GM21381 (cell line): ENCODE measurements at regions not wholly inside any gene's neighbourhood (a gene's known extent, or its start where the extent isn't known, plus 50 kb on each side); places are given as distances from the start of the nearest gene placed in this dataset.
"Not testable (repeated sequence)": the region's sequence is repeated elsewhere in the genome, so short reads cannot be mapped to it uniquely, and the experiment has no call there.

ENCODE experiments used
- ATAC-seq: cut with Tn5 transposase; IDR thresholded peaks from one replicate; pipeline ENCODE4 v1.9.1; 2021; ENCODE audit warnings: mild to moderate bottlenecking, moderate library complexity; ENCODE audit not compliant: unreplicated experiment

GRCh38 chr5:86671536-86671935 lies 53.8 kb downstream of the COX7C start:
- ATAC-seq: no peak

- ATAC-seq: no peak
These were observed 56.3 kb downstream of the COX7C start for GRCh38 chr5:86674069-86674468.

GRCh38 chr5:86675311-86675710 lies 57.6 kb downstream of the COX7C start:
- no peak for ATAC-seq

GRCh38 chr5:86679529-86679928 lies 61.8 kb downstream of the COX7C start:
- ATAC-seq: peak; percentile 69

GRCh38 chr5:86679949-86680348 lies 62.2 kb downstream of the COX7C start:
- ATAC-seq: no peak

GRCh38 chr5:86684222-86684621 lies 66.5 kb downstream of the COX7C start:
- ATAC-seq: no peak

GRCh38 chr5:86686046-86686445 lies 68.3 kb downstream of the COX7C start:
- ATAC-seq: no peak

GRCh38 chr5:86688406-86688805 lies 70.7 kb downstream of the COX7C start:
- ATAC-seq: no peak

GRCh38 chr5:86689103-86689729 lies 71.5 kb downstream of the COX7C start:
- no peak for ATAC-seq

GRCh38 chr5:86709157-86709881 lies 91.6 kb downstream of the COX7C start:
- ATAC-seq: no peak

GRCh38 chr5:86716121-86716520 lies 98.4 kb downstream of the COX7C start:
- ATAC-seq: no peak

- not testable (repeated sequence) for ATAC-seq
These were observed 113.8 kb downstream of the COX7C start for GRCh38 chr5:86731319-86732117.

GRCh38 chr5:86735370-86735769 lies 117.6 kb downstream of the COX7C start:
- no peak for ATAC-seq

GRCh38 chr5:86737579-86737978 lies 119.8 kb downstream of the COX7C start:
- ATAC-seq: no peak

GRCh38 chr5:86748538-86749105 lies 130.9 kb downstream of the COX7C start:
- ATAC-seq: no peak

GRCh38 chr5:86749841-86750240 lies 132.1 kb downstream of the COX7C start:
- ATAC-seq: no peak

GRCh38 chr5:86756839-86757238 lies 139.1 kb downstream of the COX7C start:
- no peak for ATAC-seq

GRCh38 chr5:86757824-86758223 lies 140.1 kb downstream of the COX7C start:
- no peak for ATAC-seq

- no peak for ATAC-seq
These were observed 142.9 kb downstream of the COX7C start for GRCh38 chr5:86760661-86761060.

GRCh38 chr5:86763929-86764328 lies 146.2 kb downstream of the COX7C start:
- ATAC-seq: no peak

- ATAC-seq: no peak
These were observed 148.2 kb downstream of the COX7C start for GRCh38 chr5:86765778-86766502.
